ENCODE measurements at regions not wholly inside any gene's neighbourhood (a gene's known extent, or its start where the extent isn't known, plus 50 kb on each side); places are given as distances from the start of the nearest gene placed in this dataset.

- TF ChIP-seq CEBPB (IDR thresholded peaks at IDR 0.05; ENCODE audit: low read depth, low read length) (no peak), CTCF (conservative IDR thresholded peaks at IDR 0.05; ENCODE audit: low read depth, low read length) (no peak), ELK1 (IDR thresholded peaks at IDR 0.05; ENCODE audit: borderline replicate concordance, low read depth, low read length) (no peak), POLR2A (IDR thresholded peaks at IDR 0.05; ENCODE audit: low read depth, low read length) (no peak), USF2 (IDR thresholded peaks at IDR 0.05; ENCODE audit: low read depth, low read length) (no peak)
These were observed 91.8 kb upstream of the PMEPA1 start for GRCh38 chr20:57801581-57801980.

All from IMR-90 (cell line).